OCI-M1 (cell line): ENCODE measurements at regions not wholly inside any gene's neighbourhood (a gene's known extent, or its start where the extent isn't known, plus 50 kb on each side); places are given as distances from the start of the nearest gene placed in this dataset.
A peak's percentile ranks its signal among the peaks of the same experiment; 100 is the strongest.

ENCODE experiments used
- DNase-seq: peaks from one replicate; lab custom pipeline; 2025; lab: John Stamatoyannopoulos, UW

GRCh38 chr12:92554158-92555073, 148.4 kb upstream of the PLEKHG7 start:
- no peak for DNase-seq

- DNase-seq: no peak
Measured at GRCh38 chr12:92553389-92553788, 149.4 kb upstream of the PLEKHG7 start.

- no peak for DNase-seq
Measured at GRCh38 chr12:92552412-92553108, 150.2 kb upstream of the PLEKHG7 start.

GRCh38 chr12:92551853-92552397, 150.9 kb upstream of the PLEKHG7 start:
- peak; percentile 47 for DNase-seq

GRCh38 chr12:92551210-92551609, 151.6 kb upstream of the PLEKHG7 start:
- no peak for DNase-seq

- no peak for DNase-seq
Measured at GRCh38 chr12:92550661-92551060, 152.1 kb upstream of the PLEKHG7 start.

GRCh38 chr12:92550254-92550653, 152.5 kb upstream of the PLEKHG7 start:
- DNase-seq: no peak

- no peak for DNase-seq
Measured at GRCh38 chr12:92549516-92549915, 153.3 kb upstream of the PLEKHG7 start.

- no peak for DNase-seq
Measured at GRCh38 chr12:92547906-92548305, 154.9 kb upstream of the PLEKHG7 start.

- no peak for DNase-seq
Measured at GRCh38 chr12:92547420-92547819, 155.4 kb upstream of the PLEKHG7 start.

- DNase-seq: no peak
Measured at GRCh38 chr12:92546635-92547348, 156.0 kb upstream of the PLEKHG7 start.

- no peak for DNase-seq
Measured at GRCh38 chr12:92546259-92546634, 156.5 kb upstream of the PLEKHG7 start.

GRCh38 chr12:92544322-92544721, 158.5 kb upstream of the PLEKHG7 start:
- no peak for DNase-seq

- DNase-seq: no peak
Measured at GRCh38 chr12:92543840-92544239, 158.9 kb upstream of the PLEKHG7 start.

- no peak for DNase-seq
Measured at GRCh38 chr12:92543359-92543758, 159.4 kb upstream of the PLEKHG7 start.

- DNase-seq: no peak
Measured at GRCh38 chr12:92541731-92542130, 161.1 kb upstream of the PLEKHG7 start.

- DNase-seq: peak; percentile 22
Measured at GRCh38 chr12:92540782-92541423, 161.9 kb upstream of the PLEKHG7 start.

GRCh38 chr12:92539976-92540781, 162.6 kb upstream of the PLEKHG7 start:
- no peak for DNase-seq

- DNase-seq: peak; percentile 21
Measured at GRCh38 chr12:92539110-92539749, 163.6 kb upstream of the PLEKHG7 start.

GRCh38 chr12:92537290-92537960, 165.4 kb upstream of the PLEKHG7 start:
- no peak for DNase-seq
